Prostate gland (tissue), 2 donors: ENCODE measurements at regions not wholly inside any gene's neighbourhood (a gene's known extent, or its start where the extent isn't known, plus 50 kb on each side); places are given as distances from the start of the nearest gene placed in this dataset.
"Not testable (repeated sequence)": the region's sequence is repeated elsewhere in the genome, so short reads cannot be mapped to it uniquely, and the experiment has no call there.

Experiments used
- DNase-seq: peaks from one replicate; pipeline ENCODE4 v3.0.0-alpha.2; 2019; ENCODE audit warnings: low spot score
- H3K27ac ChIP-seq, 2 donors: fragments of 200-600 bp; sonication (generic); 2 replicates each; pipeline ENCODE4 v1.5.1; 2017 to 2019
- H3K27me3 ChIP-seq: fragments of 200-600 bp; sonication (generic); replicated peaks from 2 replicates; pipeline ENCODE4 v1.5.1; 2019; ENCODE audit not compliant: insufficient read depth
- H3K36me3 ChIP-seq, 2 donors: fragments of 200-600 bp; sonication (generic); 1 replicate in 1 of 2; 2 replicates in 1 of 2; pipeline versions ENCODE4 v1.5.1 to v1.8.1; 2017 to 2019
- H3K4me1 ChIP-seq: fragments of 200-600 bp; sonication (generic); replicated peaks from 2 replicates; pipeline ENCODE4 v1.5.1; 2019
- H3K4me3 ChIP-seq, 2 donors: fragments of 200-600 bp; sonication (generic); 2 replicates each; pipeline ENCODE4 v1.5.1; 2017 to 2019
- H3K9me3 ChIP-seq: fragments of 200-600 bp; sonication (generic); 2 replicates; pipeline ENCODE4 v1.5.1; 2017
- CTCF ChIP-seq, 4 experiments: fragments of 200-600 bp in 2 of 4; fragments of 450-650 bp in 2 of 4; sonication (generic) in 2 of 4; IDR thresholded peaks; 1 replicate in 3 of 4; 2 replicates in 1 of 4; pipeline ENCODE4 v1.5.1; 2016 to 2019; ENCODE audit warnings: antibody characterized with exemption in 4 of 4, mild to moderate bottlenecking in 2 of 4, moderate library complexity in 2 of 4
- POLR2A ChIP-seq: fragments of 450-650 bp; IDR thresholded peaks from one replicate; pipeline ENCODE4 v1.6.1; 2016; ENCODE audit warnings: antibody characterized with exemption, mild to moderate bottlenecking
- POLR2AphosphoS5 ChIP-seq: sonication (generic); formaldehyde crosslinking; IDR thresholded peaks from one replicate; pipeline ENCODE4 v1.6.1; 2017; ENCODE audit warnings: antibody characterized with exemption
- WGBS: methylation state at CpG from one replicate; pipeline ENCODE4 v1.1.5; 2018; 5-methylcytosine and 5-hydroxymethylcytosine counted together
- intact Hi-C: fragments of 100-400 bp; cut with DNase I; formaldehyde crosslinking; loops from one replicate; pipeline ENCODE4 v1.14.2; 2022

- intact Hi-C loops: no loop called here
- no peak for DNase-seq
- Histone ChIP-seq H3K36me3 (no peaks in the 10 kb centered on the region), H3K27me3 (no peaks in the 10 kb centered on the region), H3K4me1 (no peaks in the 10 kb centered on the region), H3K9me3 (no peaks in the 10 kb centered on the region), H3K27ac (no peak overlapping the region), H3K4me3 (no peak overlapping the region)
- TF ChIP-seq CTCF (IDR thresholded peaks at IDR 0.05) (no peak), POLR2AphosphoS5 (no peak), POLR2A (no peak)
- WGBS: 76% methylated on average over 1 of the region's 1 CpG
These were observed 537.9 kb upstream of the LRATD1 start for GRCh38 chr2:14094592-14094991.

GRCh38 chr2:14099101-14099500 lies 533.4 kb upstream of the LRATD1 start:
- intact Hi-C loops: not testable (repeated sequence)

GRCh38 chr2:14114275-14114674 lies 518.2 kb upstream of the LRATD1 start:
- 51% methylated on average over 2 of the region's 2 CpGs for WGBS

More at GRCh38 chr2:14099101-14099500, 533.4 kb upstream of the LRATD1 start:
- H3K36me3 ChIP-seq, DNase-seq, H3K27me3 ChIP-seq, H3K4me1 ChIP-seq, H3K27ac ChIP-seq, H3K9me3 ChIP-seq, H3K4me3 ChIP-seq: not testable (repeated sequence)
- 76% methylated on average over 9 of the region's 9 CpGs for WGBS

GRCh38 chr2:14120376-14120775 lies 512.1 kb upstream of the LRATD1 start:
- no peak overlapping the region for H3K27ac ChIP-seq
- no peaks in the 10 kb centered on the region for H3K4me1 ChIP-seq
- no peak for DNase-seq
- no peaks in the 10 kb centered on the region for H3K36me3 ChIP-seq
- H3K4me3 ChIP-seq: no peak overlapping the region
- intact Hi-C loops: no loop called here
- H3K9me3 ChIP-seq: no peaks in the 10 kb centered on the region
- WGBS: 73% methylated on average over 3 of the region's 3 CpGs
- H3K27me3 ChIP-seq: no peaks in the 10 kb centered on the region
- TF ChIP-seq CTCF (IDR thresholded peaks at IDR 0.05): no peak
- no peak for TF ChIP-seq POLR2A
- no peak for TF ChIP-seq POLR2AphosphoS5

More at GRCh38 chr2:14114275-14114674, 518.2 kb upstream of the LRATD1 start:
- DNase-seq: no peak
- intact Hi-C loops: no loop called here
- Histone ChIP-seq H3K4me3 (no peak overlapping the region), H3K9me3 (no peaks in the 10 kb centered on the region), H3K36me3 (no peaks in the 10 kb centered on the region), H3K4me1 (no peaks in the 10 kb centered on the region), H3K27me3 (no peaks in the 10 kb centered on the region), H3K27ac (no peak overlapping the region)
- no peak for TF ChIP-seq CTCF (IDR thresholded peaks at IDR 0.05)

- TF ChIP-seq POLR2AphosphoS5: no peak
- 61% methylated on average over 6 of the region's 6 CpGs for WGBS
- no peak for DNase-seq
- H3K9me3 ChIP-seq: no peaks in the 10 kb centered on the region
- no peaks in the 10 kb centered on the region for H3K36me3 ChIP-seq
- intact Hi-C loops: no loop called here
- no peaks in the 10 kb centered on the region for H3K27me3 ChIP-seq
- H3K4me1 ChIP-seq: no peaks in the 10 kb centered on the region
- no peak overlapping the region for H3K4me3 ChIP-seq
- H3K27ac ChIP-seq: no peak overlapping the region
These were observed 508.9 kb upstream of the LRATD1 start for GRCh38 chr2:14123436-14124103.

- no peaks in the 10 kb centered on the region for H3K4me1 ChIP-seq
- no peaks in the 10 kb centered on the region for H3K36me3 ChIP-seq
- H3K27me3 ChIP-seq: no peaks in the 10 kb centered on the region
- no peak overlapping the region for H3K4me3 ChIP-seq
- H3K27ac ChIP-seq: no peak overlapping the region
- TF ChIP-seq POLR2AphosphoS5 (no peak), CTCF (IDR thresholded peaks at IDR 0.05) (no peak), POLR2A (no peak)
- 64% methylated on average over 7 of the region's 7 CpGs for WGBS
- DNase-seq: no peak
- intact Hi-C loops: no loop called here
- H3K9me3 ChIP-seq: no peaks in the 10 kb centered on the region
These were observed 506.8 kb upstream of the LRATD1 start for GRCh38 chr2:14125624-14126293.
